ENCODE measurements at regions not wholly inside any gene's neighbourhood (a gene's known extent, or its start where the extent isn't known, plus 50 kb on each side); places are given as distances from the start of the nearest gene placed in this dataset.

DNA sequence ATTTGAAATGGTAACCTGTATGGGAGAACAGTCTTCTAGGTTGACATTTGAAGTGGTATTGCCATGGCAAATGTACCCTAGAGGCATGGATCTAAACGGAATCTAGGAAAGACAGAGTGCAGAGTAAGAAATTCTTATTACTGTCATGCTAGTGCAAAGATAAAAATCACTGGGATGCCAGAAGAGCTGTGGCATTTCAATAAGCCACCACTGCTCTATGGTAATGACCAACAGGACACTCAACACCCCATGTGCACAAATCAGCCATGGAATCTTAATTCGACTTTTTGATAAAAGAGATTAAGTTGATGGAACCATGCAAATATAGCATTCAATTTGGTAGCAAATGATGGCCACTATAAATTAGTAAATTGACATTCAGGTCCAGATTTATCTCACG, 74.1 kb downstream of the ID4 start:
- Histone ChIP-seq H3K14ac (replicated peaks; ENCODE audit: low read depth, low read length) (no peak overlapping the region), H3K36me3 (ENCODE audit: control insufficient read depth, insufficient read depth, low read length) (no peaks in the 10 kb centered on the region), H4K20me1 (ENCODE audit: insufficient read depth, low read length) (no peaks in the 10 kb centered on the region), H3K9me1 (ENCODE audit: insufficient read depth, low read length) (no peaks in the 10 kb centered on the region), H3K4ac (ENCODE audit: low read depth, low read length) (no peak overlapping the region), H4K8ac (ENCODE audit: low read depth in 2 of 2, low read length in 2 of 2) (no peak overlapping the region), H3K56ac (ENCODE audit: extremely low read depth, insufficient read depth, low read length) (no peak overlapping the region), H3K79me1 (ENCODE audit: low read depth in 1 of 2, low read length in 2 of 2) (no peaks in the 10 kb centered on the region), H3K9ac (ENCODE audit: low read depth, low read length) (no peak overlapping the region), H3K4me3 (ENCODE audit: insufficient read depth, low read depth, low read length) (no peak overlapping the region), H2AK9ac (replicated peaks; ENCODE audit: low read depth, low read length, poor library complexity) (no peak overlapping the region), H3K27me3 (ENCODE audit: control insufficient read depth, insufficient read depth, low read length) (no peaks in the 10 kb centered on the region), H2AFZ (replicated peaks; ENCODE audit: low read length, poor library complexity) (no peak overlapping the region), H3K9me3 (ENCODE audit: control insufficient read depth, insufficient read depth, low read length) (peaks cover 2% of the 10 kb centered on the region; the same call in 1 of the 2 replicates), H2BK20ac (ENCODE audit: low read depth, low read length) (no peak overlapping the region), H3K4me1 (ENCODE audit: control insufficient read depth, insufficient read depth, low read length) (no peaks in the 10 kb centered on the region), H3K18ac (ENCODE audit: low read depth, low read length) (no peak overlapping the region), H3K4me2 (ENCODE audit: low read depth, low read length) (no peak overlapping the region), H4K91ac (ENCODE audit: insufficient read depth, low read depth, low read length) (no peak overlapping the region), H2BK5ac (ENCODE audit: low read depth, low read length, poor library complexity, severe bottlenecking) (no peak overlapping the region), H2BK15ac (ENCODE audit: low read depth, low read length) (no peak overlapping the region), H4K5ac (ENCODE audit: low read depth, low read length) (no peak overlapping the region), H2BK120ac (ENCODE audit: low read depth, low read length) (no peak overlapping the region), H3K23ac (ENCODE audit: low read depth, low read length) (no peak overlapping the region), H3K27ac (ENCODE audit: insufficient read depth, low read length) (no peak overlapping the region), H2AK5ac (ENCODE audit: low read depth, low read length) (no peak overlapping the region)
- in situ Hi-C loops (cut with MboI; ENCODE audit: low sequenced_read_pairs) (no loop called here), intact Hi-C loops (cut with micrococcal nuclease) (no loop called here), dilution Hi-C loops (cut with HindIII; ENCODE audit: low sequenced_read_pairs, unreplicated experiment) (no loop called here)
- no peak for ATAC-seq (ENCODE audit: low read depth)
- BruUV-seq (replicated peaks): no TSS peak
- TF ChIP-seq NFE2L2 (IDR thresholded peaks at IDR 0.05; ENCODE audit: low read depth, low read length): no peak
- TF ChIP-seq, protein P1, sequence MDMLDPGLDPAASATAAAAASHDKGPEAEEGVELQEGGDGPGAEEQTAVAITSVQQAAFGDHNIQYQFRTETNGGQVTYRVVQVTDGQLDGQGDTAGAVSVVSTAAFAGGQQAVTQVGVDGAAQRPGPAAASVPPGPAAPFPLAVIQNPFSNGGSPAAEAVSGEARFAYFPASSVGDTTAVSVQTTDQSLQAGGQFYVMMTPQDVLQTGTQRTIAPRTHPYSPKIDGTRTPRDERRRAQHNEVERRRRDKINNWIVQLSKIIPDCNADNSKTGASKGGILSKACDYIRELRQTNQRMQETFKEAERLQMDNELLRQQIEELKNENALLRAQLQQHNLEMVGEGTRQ (IDR thresholded peaks at IDR 0.05; ENCODE audit: low read depth, low read length): no peak
- no peak for TF ChIP-seq MAZ (IDR thresholded peaks at IDR 0.05; ENCODE audit: borderline replicate concordance, low read depth, low read length)
- TF ChIP-seq BHLHE40 (IDR thresholded peaks at IDR 0.05; ENCODE audit: low read depth, low read length): no peak
- TF ChIP-seq CEBPB (IDR thresholded peaks at IDR 0.05; ENCODE audit: low read depth, low read length): no peak
- TF ChIP-seq FOS (IDR thresholded peaks at IDR 0.05; ENCODE audit: low read depth, low read length): no peak
- no peak for TF ChIP-seq RAD21 (IDR thresholded peaks at IDR 0.05; ENCODE audit: low read length)
- no peak for TF ChIP-seq RFX5 (IDR thresholded peaks at IDR 0.05; ENCODE audit: low read depth, low read length)
- no peak for TF ChIP-seq RCOR1 (IDR thresholded peaks at IDR 0.05; ENCODE audit: insufficient replicate concordance, low read length)
- TF ChIP-seq, protein P2, sequence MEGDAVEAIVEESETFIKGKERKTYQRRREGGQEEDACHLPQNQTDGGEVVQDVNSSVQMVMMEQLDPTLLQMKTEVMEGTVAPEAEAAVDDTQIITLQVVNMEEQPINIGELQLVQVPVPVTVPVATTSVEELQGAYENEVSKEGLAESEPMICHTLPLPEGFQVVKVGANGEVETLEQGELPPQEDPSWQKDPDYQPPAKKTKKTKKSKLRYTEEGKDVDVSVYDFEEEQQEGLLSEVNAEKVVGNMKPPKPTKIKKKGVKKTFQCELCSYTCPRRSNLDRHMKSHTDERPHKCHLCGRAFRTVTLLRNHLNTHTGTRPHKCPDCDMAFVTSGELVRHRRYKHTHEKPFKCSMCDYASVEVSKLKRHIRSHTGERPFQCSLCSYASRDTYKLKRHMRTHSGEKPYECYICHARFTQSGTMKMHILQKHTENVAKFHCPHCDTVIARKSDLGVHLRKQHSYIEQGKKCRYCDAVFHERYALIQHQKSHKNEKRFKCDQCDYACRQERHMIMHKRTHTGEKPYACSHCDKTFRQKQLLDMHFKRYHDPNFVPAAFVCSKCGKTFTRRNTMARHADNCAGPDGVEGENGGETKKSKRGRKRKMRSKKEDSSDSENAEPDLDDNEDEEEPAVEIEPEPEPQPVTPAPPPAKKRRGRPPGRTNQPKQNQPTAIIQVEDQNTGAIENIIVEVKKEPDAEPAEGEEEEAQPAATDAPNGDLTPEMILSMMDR (conservative IDR thresholded peaks at IDR 0.05; ENCODE audit: low read depth, low read length): no peak
- no peak for TF ChIP-seq MXI1 (IDR thresholded peaks at IDR 0.05; ENCODE audit: borderline replicate concordance, low read depth, low read length)
- TF ChIP-seq, protein P3, sequence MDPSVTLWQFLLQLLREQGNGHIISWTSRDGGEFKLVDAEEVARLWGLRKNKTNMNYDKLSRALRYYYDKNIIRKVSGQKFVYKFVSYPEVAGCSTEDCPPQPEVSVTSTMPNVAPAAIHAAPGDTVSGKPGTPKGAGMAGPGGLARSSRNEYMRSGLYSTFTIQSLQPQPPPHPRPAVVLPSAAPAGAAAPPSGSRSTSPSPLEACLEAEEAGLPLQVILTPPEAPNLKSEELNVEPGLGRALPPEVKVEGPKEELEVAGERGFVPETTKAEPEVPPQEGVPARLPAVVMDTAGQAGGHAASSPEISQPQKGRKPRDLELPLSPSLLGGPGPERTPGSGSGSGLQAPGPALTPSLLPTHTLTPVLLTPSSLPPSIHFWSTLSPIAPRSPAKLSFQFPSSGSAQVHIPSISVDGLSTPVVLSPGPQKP (IDR thresholded peaks at IDR 0.05; ENCODE audit: borderline replicate concordance, low read depth, low read length): no peak
- TF ChIP-seq MAFK (IDR thresholded peaks at IDR 0.05; ENCODE audit: low read depth, low read length): no peak
- no peak for TF ChIP-seq CHD1 (IDR thresholded peaks at IDR 0.05; ENCODE audit: low read depth, low read length)
- no peak for DNase-seq
- POLR2A ChIA-PET (ENCODE audit: unreplicated experiment): no interaction called here
- CTCF ChIA-PET: no interaction called here
- no CpG with 5 or more reads among the region's 3 CpGs for WGBS, 2 experiments (ENCODE audit: extremely low coverage in 2 of 2, insufficient read length in 1 of 2)
